H9 (cell line): ENCODE measurements at regions not wholly inside any gene's neighbourhood (a gene's known extent, or its start where the extent isn't known, plus 50 kb on each side); places are given as distances from the start of the nearest gene placed in this dataset.

Source experiments
- DNase-seq: peaks from one replicate; pipeline ENCODE4 v3.0.0-alpha.2; 2017
- H2AFZ ChIP-seq: one replicate; pipeline ENCODE4 v1.6.1; 2013; ENCODE audit warnings: mild to moderate bottlenecking, low read length, control low read depth, moderate library complexity
- H2AK5ac ChIP-seq: 2 replicates; pipeline ENCODE4 v1.6.1; 2013; ENCODE audit warnings: low read length, control low read depth, mixed read lengths; ENCODE audit not compliant: insufficient read length
- H2BK120ac ChIP-seq: one replicate; pipeline ENCODE4 v1.6.1; 2013; ENCODE audit warnings: low read depth, mild to moderate bottlenecking, low read length, control low read depth, inconsistent platforms; ENCODE audit not compliant: poor library complexity, severe bottlenecking
- H2BK12ac ChIP-seq: 2 replicates; pipeline ENCODE4 v1.6.1; 2013; ENCODE audit warnings: low read length, control low read depth, mixed read lengths, low read depth; ENCODE audit not compliant: insufficient read length
- H2BK15ac ChIP-seq: 2 replicates; pipeline ENCODE4 v1.6.1; 2013; ENCODE audit warnings: low read depth, low read length, control low read depth
- H2BK20ac ChIP-seq: one replicate; pipeline ENCODE4 v1.6.1; 2013; ENCODE audit warnings: low read depth, mild to moderate bottlenecking, low read length, control low read depth, inconsistent platforms; ENCODE audit not compliant: poor library complexity, severe bottlenecking
- H2BK5ac ChIP-seq: 2 replicates; pipeline ENCODE4 v1.6.1; 2013; ENCODE audit warnings: low read length, control low read depth, mixed read lengths; ENCODE audit not compliant: insufficient read length
- H3K14ac ChIP-seq: 2 replicates; pipeline ENCODE4 v1.6.1; 2013; ENCODE audit warnings: low read length, control low read depth; ENCODE audit not compliant: insufficient read depth
- H3K18ac ChIP-seq: 2 replicates; pipeline ENCODE4 v1.6.1; 2013; ENCODE audit warnings: low read depth, mild to moderate bottlenecking, mixed read lengths, low read length, control low read depth; ENCODE audit not compliant: insufficient read length
- H3K23ac ChIP-seq: 2 replicates; pipeline ENCODE4 v1.6.1; 2013; ENCODE audit warnings: low read length, control low read depth, mixed read lengths, low read depth; ENCODE audit not compliant: insufficient read length
- H3K23me2 ChIP-seq: 2 replicates; pipeline ENCODE4 v1.6.1; 2013; ENCODE audit warnings: low read depth, mild to moderate bottlenecking, mixed read lengths, low read length, control low read depth; ENCODE audit not compliant: insufficient read length, poor library complexity, severe bottlenecking
- H3K27ac ChIP-seq: 2 replicates; pipeline ENCODE4 v1.5.1; 2013; ENCODE audit warnings: low read length, control low read depth, mixed read lengths, low read depth; ENCODE audit not compliant: insufficient read length
- H3K27me3 ChIP-seq: 2 replicates; pipeline ENCODE4 v1.6.1; 2013; ENCODE audit warnings: low read length, control low read depth, inconsistent platforms; ENCODE audit not compliant: insufficient read depth
- H3K4ac ChIP-seq: 2 replicates; pipeline ENCODE4 v1.6.1; 2013; ENCODE audit warnings: low read depth, mild to moderate bottlenecking, control low read depth, inconsistent platforms, low read length, moderate library complexity
- H3K4me1 ChIP-seq: 2 replicates; pipeline ENCODE4 v1.6.1; 2013; ENCODE audit warnings: low read length, control low read depth, inconsistent platforms; ENCODE audit not compliant: insufficient read depth
- H3K4me2 ChIP-seq: 2 replicates; pipeline ENCODE4 v1.6.1; 2013; ENCODE audit warnings: low read length, control low read depth, mixed read lengths; ENCODE audit not compliant: insufficient read length, insufficient read depth
- H3K56ac ChIP-seq: 2 replicates; pipeline ENCODE4 v1.6.1; 2013; ENCODE audit warnings: low read depth, mild to moderate bottlenecking, mixed read lengths, low read length, control low read depth; ENCODE audit not compliant: insufficient read length
- H3K79me1 ChIP-seq: 2 replicates; pipeline ENCODE4 v1.6.1; 2013; ENCODE audit warnings: low read depth, mild to moderate bottlenecking, moderate library complexity, low read length, control low read depth, inconsistent platforms; ENCODE audit not compliant: insufficient read depth, poor library complexity, severe bottlenecking
- H3K79me2 ChIP-seq: 2 replicates; pipeline ENCODE4 v1.6.1; 2013; ENCODE audit warnings: low read length, control low read depth, inconsistent platforms; ENCODE audit not compliant: insufficient read depth
- H3K9ac ChIP-seq: 2 replicates; pipeline ENCODE4 v1.6.1; 2013; ENCODE audit warnings: low read length, control low read depth, mixed read lengths; ENCODE audit not compliant: insufficient read length; ENCODE audit errors: extremely low read depth
- H3K9me3 ChIP-seq: one replicate; pipeline ENCODE4 v1.6.1; 2013; ENCODE audit warnings: low read depth, low read length, inconsistent platforms; ENCODE audit not compliant: control insufficient read depth
- H3T11ph ChIP-seq: one replicate; pipeline ENCODE4 v1.6.1; 2013; ENCODE audit warnings: mild to moderate bottlenecking, low read length, control low read depth, inconsistent platforms
- H4K20me1 ChIP-seq: one replicate; pipeline ENCODE4 v1.6.1; 2013; ENCODE audit not compliant: control insufficient read depth, insufficient read length, insufficient read depth
- H4K5ac ChIP-seq: 2 replicates; pipeline ENCODE4 v1.6.1; 2013; ENCODE audit warnings: low read depth, mild to moderate bottlenecking, mixed read lengths, low read length, control low read depth; ENCODE audit not compliant: insufficient read length
- H4K8ac ChIP-seq: replicated peaks from 2 replicates; pipeline ENCODE4 v1.6.1; 2013; ENCODE audit warnings: low read length, control low read depth, mixed read lengths, low read depth; ENCODE audit not compliant: insufficient read length
- H4K91ac ChIP-seq: 2 replicates; pipeline ENCODE4 v1.6.1; 2013; ENCODE audit warnings: low read depth, mild to moderate bottlenecking, moderate library complexity, mixed read lengths, low read length, control low read depth; ENCODE audit not compliant: insufficient read length
- H3K27ac Mint-ChIP-seq, 3 experiments: 2 replicates in 2 of 3; 3 replicates in 1 of 3; pipeline ENCODE4 v1.8.0; 2020 to 2021; ENCODE audit warnings: mixed read lengths in 3 of 3, mild to moderate bottlenecking in 1 of 3, moderate library complexity in 1 of 3
- H3K27me3 Mint-ChIP-seq: 2 replicates; pipeline ENCODE4 v1.8.0; 2021; ENCODE audit warnings: low read depth, mild to moderate bottlenecking, moderate library complexity, mixed read lengths
- H3K36me3 Mint-ChIP-seq, 3 experiments: 2 replicates in 2 of 3; 3 replicates in 1 of 3; pipeline ENCODE4 v1.8.0; 2020 to 2021; ENCODE audit warnings: low read depth in 3 of 3, mixed read lengths in 3 of 3; ENCODE audit not compliant: insufficient read depth in 1 of 3
- H3K4me1 Mint-ChIP-seq, 2 experiments: 2 replicates each; pipeline ENCODE4 v1.8.0; 2020; ENCODE audit warnings: mixed read lengths in 2 of 2
- H3K4me3 Mint-ChIP-seq, 2 experiments: 2 replicates in 1 of 2; 3 replicates in 1 of 2; pipeline ENCODE4 v1.8.0; 2020 to 2021; ENCODE audit warnings: mild to moderate bottlenecking in 2 of 2, mixed read lengths in 2 of 2, moderate library complexity in 1 of 2
- H3K9me3 Mint-ChIP-seq, 2 experiments: 2 replicates in 1 of 2; 3 replicates in 1 of 2; pipeline ENCODE4 v1.8.0; 2020; ENCODE audit warnings: mild to moderate bottlenecking in 2 of 2, mixed read lengths in 2 of 2, moderate library complexity in 1 of 2
- WGBS: extraction: QIAGEN DNeasy Blood & Tissue Kit; methylation state at CpG from one replicate; pipeline ENCODE4 v1.1.7; 2013; ENCODE audit warnings: missing lambda C conversion rate, low lambda C conversion rate, mixed read lengths; ENCODE audit not compliant: insufficient read length; ENCODE audit errors: extremely low coverage; 5-methylcytosine and 5-hydroxymethylcytosine counted together
- TF ChIP-seq, protein P1 (sequence below): fragments of 200-600 bp; sonication (generic); conservative IDR thresholded peaks from 3 replicates; pipeline ENCODE4 v1.8.0; 2021; ENCODE audit warnings: antibody characterized with exemption, mild to moderate bottlenecking

DNA sequence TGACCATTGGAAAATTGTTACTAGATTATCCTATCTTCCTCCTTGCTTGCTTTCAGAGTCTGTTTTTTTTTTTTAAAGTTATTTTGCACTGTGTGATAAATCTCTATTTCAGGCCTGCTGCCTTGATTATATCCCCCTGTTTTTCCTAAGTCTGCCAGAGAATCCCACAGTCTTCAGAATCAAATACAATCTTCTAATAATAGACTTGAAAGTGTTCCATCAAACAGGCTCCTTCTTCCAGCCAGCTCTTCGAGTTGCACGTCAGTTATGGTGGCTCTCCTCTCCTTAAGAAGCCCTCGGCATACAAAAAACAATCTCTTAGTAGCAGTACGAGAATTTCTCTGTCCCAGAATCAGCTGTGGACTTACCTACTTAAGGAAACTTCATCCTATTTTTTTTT is 92.9 kb upstream of the NOX3 start:
- no peak overlapping the region for H3K18ac ChIP-seq
- DNase-seq: no peak
- H3K79me1 ChIP-seq: no peaks in the 10 kb centered on the region
- H2AK5ac ChIP-seq: no peak overlapping the region
- H3K9ac ChIP-seq: no peak overlapping the region
- H3K56ac ChIP-seq: no peak overlapping the region
- H4K91ac ChIP-seq: no peak overlapping the region
- H4K5ac ChIP-seq: no peak overlapping the region
- H3K4me3 Mint-ChIP-seq: no peak overlapping the region
- no peaks in the 10 kb centered on the region for H3K27me3 ChIP-seq
- no peak overlapping the region for H3K27ac ChIP-seq
- H3K27ac Mint-ChIP-seq: no peak overlapping the region
- H3T11ph ChIP-seq: no peak overlapping the region
- H3K23me2 ChIP-seq: no peaks in the 10 kb centered on the region
- no peak overlapping the region for H3K14ac ChIP-seq
- H3K4me2 ChIP-seq: no peak overlapping the region
- no peak overlapping the region for H3K23ac ChIP-seq
- no peak overlapping the region for H2BK20ac ChIP-seq
- no peak overlapping the region for H2BK15ac ChIP-seq
- H2BK12ac ChIP-seq: no peak overlapping the region
- H3K27me3 Mint-ChIP-seq: no peaks in the 10 kb centered on the region
- no peaks in the 10 kb centered on the region for H3K9me3 ChIP-seq
- H3K4me1 ChIP-seq: no peaks in the 10 kb centered on the region
- H2BK120ac ChIP-seq: no peak overlapping the region
- no peaks in the 10 kb centered on the region for H3K9me3 Mint-ChIP-seq
- TF ChIP-seq, protein P1, sequence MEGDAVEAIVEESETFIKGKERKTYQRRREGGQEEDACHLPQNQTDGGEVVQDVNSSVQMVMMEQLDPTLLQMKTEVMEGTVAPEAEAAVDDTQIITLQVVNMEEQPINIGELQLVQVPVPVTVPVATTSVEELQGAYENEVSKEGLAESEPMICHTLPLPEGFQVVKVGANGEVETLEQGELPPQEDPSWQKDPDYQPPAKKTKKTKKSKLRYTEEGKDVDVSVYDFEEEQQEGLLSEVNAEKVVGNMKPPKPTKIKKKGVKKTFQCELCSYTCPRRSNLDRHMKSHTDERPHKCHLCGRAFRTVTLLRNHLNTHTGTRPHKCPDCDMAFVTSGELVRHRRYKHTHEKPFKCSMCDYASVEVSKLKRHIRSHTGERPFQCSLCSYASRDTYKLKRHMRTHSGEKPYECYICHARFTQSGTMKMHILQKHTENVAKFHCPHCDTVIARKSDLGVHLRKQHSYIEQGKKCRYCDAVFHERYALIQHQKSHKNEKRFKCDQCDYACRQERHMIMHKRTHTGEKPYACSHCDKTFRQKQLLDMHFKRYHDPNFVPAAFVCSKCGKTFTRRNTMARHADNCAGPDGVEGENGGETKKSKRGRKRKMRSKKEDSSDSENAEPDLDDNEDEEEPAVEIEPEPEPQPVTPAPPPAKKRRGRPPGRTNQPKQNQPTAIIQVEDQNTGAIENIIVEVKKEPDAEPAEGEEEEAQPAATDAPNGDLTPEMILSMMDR: no peak
- H4K20me1 ChIP-seq: no peaks in the 10 kb centered on the region
- no CpG with 5 or more reads among the region's 4 CpGs for WGBS
- H3K36me3 Mint-ChIP-seq: no peaks in the 10 kb centered on the region
- no peak overlapping the region for H2BK5ac ChIP-seq
- no peak overlapping the region for H4K8ac ChIP-seq
- H3K4me1 Mint-ChIP-seq: no peaks in the 10 kb centered on the region
- H3K4ac ChIP-seq: no peak overlapping the region
- no peaks in the 10 kb centered on the region for H3K79me2 ChIP-seq
- H2AFZ ChIP-seq: no peak overlapping the region
